Right lobe of liver (tissue), 6 donors: ENCODE measurements at regions not wholly inside any gene's neighbourhood (a gene's known extent, or its start where the extent isn't known, plus 50 kb on each side); places are given as distances from the start of the nearest gene placed in this dataset.

Experiments used
- ATAC-seq, 4 donors: fragments of 200-7000 bp; cut with Tn5 transposase; one replicate each; pipeline ENCODE4 v1.9.1; 2020; ENCODE audit warnings: mild to moderate bottlenecking in 4 of 4, moderate library complexity in 4 of 4
- DNase-seq, 3 donors: peaks; one replicate each; pipeline ENCODE4 v3.0.0-alpha.2; 2020
- H3K27ac ChIP-seq, 3 donors: fragments of 200-600 bp; one replicate each; pipeline ENCODE4 v1.8.0; 2022
- H3K27me3 ChIP-seq, 2 donors: fragments of 200-600 bp; one replicate each; pipeline ENCODE4 v1.8.0; 2022
- H3K36me3 ChIP-seq, 4 donors: fragments of 200-600 bp; sonication (generic) in 1 of 4; one replicate each; pipeline versions ENCODE4 v1.5.1 to v1.8.0; 2017 to 2022; ENCODE audit warnings: control low read depth in 1 of 4
- H3K4me1 ChIP-seq, 4 donors: fragments of 200-600 bp; sonication (generic) in 1 of 4; one replicate each; pipeline versions ENCODE4 v1.5.1 to v1.8.0; 2017 to 2022; ENCODE audit warnings: control low read depth in 1 of 4
- H3K4me3 ChIP-seq, 3 donors: fragments of 200-600 bp; one replicate each; pipeline ENCODE4 v1.8.0; 2022
- H3K9me3 ChIP-seq, 4 donors: fragments of 200-600 bp; sonication (generic) in 1 of 4; one replicate each; pipeline versions ENCODE4 v1.5.1 to v1.8.0; 2017 to 2022; ENCODE audit warnings: control low read depth in 1 of 4
- CTCF ChIP-seq, 4 donors: fragments of 200-600 bp in 3 of 4; fragments of 450-650 bp in 1 of 4; IDR thresholded peaks; one replicate each; pipeline versions ENCODE4 v1.5.1 to v1.8.0; 2016 to 2022; ENCODE audit warnings: antibody characterized with exemption in 4 of 4, mild to moderate bottlenecking in 2 of 4
- POLR2A ChIP-seq: fragments of 450-650 bp; IDR thresholded peaks from one replicate; pipeline ENCODE4 v1.6.1; 2017; ENCODE audit warnings: antibody characterized with exemption, mild to moderate bottlenecking
- WGBS: methylation state at CpG from one replicate; pipeline ENCODE4 v1.1.6; 2018; ENCODE audit warnings: low coverage, low lambda C conversion rate; ENCODE audit not compliant: insufficient coverage; ENCODE audit errors: missing lambda C conversion rate; 5-methylcytosine and 5-hydroxymethylcytosine counted together
- intact Hi-C, 2 donors: fragments of 100-400 bp; cut with DNase I; formaldehyde crosslinking; loops; one replicate each; pipeline versions ENCODE4 v1.11.2 to v1.14.1; 2022
- donor health status: DM: no; HTN: yes; CAD: no.
- donor health status: DM: no; HTN: no; CAD: no.
- donor health status: DM: no; HTN: no; CAD: no.
- donor health status: DM: no; HTN: yes; CAD: no.
- donor health status: DM: no; HTN: yes; CAD: no.

- TF ChIP-seq POLR2A = no peak
- TF ChIP-seq CTCF (IDR thresholded peaks at IDR 0.05) = no peak
- ATAC-seq (peak in 3 of 4 donors; percentile 30 to 62 (median 57)), DNase-seq (no peak)
- 58% methylated on average over 4 of the region's 4 CpGs for WGBS
- H3K27me3 ChIP-seq = no peaks in the 10 kb centered on the region
- peaks cover 0 to 12% (median 0%) of the 10 kb centered on the region in 4 donors for H3K4me1 ChIP-seq
- no peak overlapping the region for H3K4me3 ChIP-seq
- no peaks in the 10 kb centered on the region for H3K9me3 ChIP-seq
- H3K27ac ChIP-seq = no peak overlapping the region
- H3K36me3 ChIP-seq = no peaks in the 10 kb centered on the region
- intact Hi-C loops = no loop called here
Measured at GRCh38 chr5:93891491-93892480, 150.4 kb upstream of the POU5F2 start.

- 68% methylated on average over 4 of the region's 4 CpGs for WGBS
- Histone ChIP-seq H3K27me3 (no peaks in the 10 kb centered on the region), H3K4me3 (no peak overlapping the region), H3K27ac (no peak overlapping the region), H3K36me3 (no peaks in the 10 kb centered on the region), H3K9me3 (no peaks in the 10 kb centered on the region), H3K4me1 (peaks cover 0 to 24% (median 0%) of the 10 kb centered on the region in 4 donors)
- intact Hi-C loops = no loop called here
- DNase-seq (no peak), ATAC-seq (no peak)
- no peak for TF ChIP-seq CTCF (IDR thresholded peaks at IDR 0.05)
- no peak for TF ChIP-seq POLR2A
Measured at GRCh38 chr5:93890657-93891056, 149.3 kb upstream of the POU5F2 start.

- ATAC-seq (no peak), DNase-seq (no peak)
- Histone ChIP-seq H3K27ac (no peak overlapping the region), H3K4me1 (peaks cover 0 to 30% (median 0%) of the 10 kb centered on the region in 4 donors), H3K9me3 (no peaks in the 10 kb centered on the region), H3K27me3 (no peaks in the 10 kb centered on the region), H3K36me3 (no peaks in the 10 kb centered on the region), H3K4me3 (no peak overlapping the region)
- WGBS = 92% methylated on average over 1 of the region's 1 CpG
- no peak for TF ChIP-seq POLR2A
- intact Hi-C loops = no loop called here
Measured at GRCh38 chr5:93887678-93888077, 146.3 kb upstream of the POU5F2 start.

- Histone ChIP-seq H3K4me3 (no peak overlapping the region), H3K4me1 (peaks cover 0 to 28% (median 0%) of the 10 kb centered on the region in 4 donors), H3K9me3 (no peaks in the 10 kb centered on the region), H3K27ac (no peak overlapping the region), H3K27me3 (no peaks in the 10 kb centered on the region), H3K36me3 (no peaks in the 10 kb centered on the region)
- ATAC-seq (peak in 3 of 4 donors; percentile 51 to 73 (median 63)), DNase-seq (no peak)
- 0% methylated on average over 1 of the region's 1 CpG for WGBS
- TF ChIP-seq POLR2A (no peak), CTCF (IDR thresholded peaks at IDR 0.05) (no peak)
- intact Hi-C loops = no loop called here
Measured at GRCh38 chr5:93886917-93887361, 145.5 kb upstream of the POU5F2 start.

GRCh38 chr5:93886098-93886806 is 144.9 kb upstream of the POU5F2 start:
- no peak for TF ChIP-seq CTCF (IDR thresholded peaks at IDR 0.05)
- no peak for TF ChIP-seq POLR2A
- WGBS = 92% methylated on average over 7 of the region's 7 CpGs
- peaks cover 0 to 24% (median 0%) of the 10 kb centered on the region in 4 donors for H3K4me1 ChIP-seq
- ATAC-seq (peak in 3 of 4 donors; percentile 32 to 58 (median 55)), DNase-seq (no peak)
- intact Hi-C loops = no loop called here
- no peaks in the 10 kb centered on the region for H3K36me3 ChIP-seq
- no peak overlapping the region for H3K4me3 ChIP-seq
- H3K27me3 ChIP-seq = no peaks in the 10 kb centered on the region
- no peak overlapping the region for H3K27ac ChIP-seq
- no peaks in the 10 kb centered on the region for H3K9me3 ChIP-seq
